ENCODE measurements at regions not wholly inside any gene's neighbourhood (a gene's known extent, or its start where the extent isn't known, plus 50 kb on each side); places are given as distances from the start of the nearest gene placed in this dataset.

GRCh38 chr1:99365141-99365540, 100.8 kb downstream of the PLPPR4 start:
- TF ChIP-seq CTCF (conservative IDR thresholded peaks at IDR 0.05; ENCODE audit: low read depth, low read length) (no peak), EZH2 (IDR thresholded peaks at IDR 0.05; ENCODE audit: borderline replicate concordance, low read depth, low read length, poor library complexity, severe bottlenecking) (no peak)

Measured in A673 (cell line).